ENCODE measurements at regions not wholly inside any gene's neighbourhood (a gene's known extent, or its start where the extent isn't known, plus 50 kb on each side); places are given as distances from the start of the nearest gene placed in this dataset.

- TF ChIP-seq CTCF (IDR thresholded peaks at IDR 0.05; ENCODE audit: insufficient read depth, missing control alignments), result no peak
- FAIRE-seq, result no peak
- no peak for DNase-seq (ENCODE audit: insufficient read length, low spot score)
Measured at GRCh38 chr6:4676016-4676415, 100.2 kb upstream of the CDYL start.

- DNase-seq (ENCODE audit: insufficient read length, low spot score) (no peak), FAIRE-seq (no peak)
- no peak for TF ChIP-seq CTCF (IDR thresholded peaks at IDR 0.05; ENCODE audit: insufficient read depth, missing control alignments)
Measured at GRCh38 chr6:4675121-4675520, 101.1 kb upstream of the CDYL start.

DNA sequence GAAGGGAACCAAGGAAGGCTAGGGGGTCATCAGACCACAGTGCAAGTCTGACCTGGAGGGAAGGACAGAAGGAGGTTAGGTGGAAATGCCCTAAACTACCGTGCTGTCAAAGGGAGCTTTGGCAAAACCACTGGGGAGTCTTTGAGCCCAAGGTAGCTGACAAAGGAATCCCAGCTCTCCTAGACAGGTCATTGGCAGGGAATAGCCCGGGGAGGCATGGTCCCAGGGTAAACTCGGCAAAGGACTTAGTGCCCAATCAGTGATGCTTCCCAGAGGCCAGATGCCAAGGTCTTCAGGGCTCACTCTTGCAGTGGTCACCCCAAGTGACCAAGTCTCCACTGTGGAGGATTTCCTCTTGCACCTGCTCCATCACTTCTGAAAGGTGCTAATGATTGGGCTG, 102.3 kb upstream of the CDYL start:
- FAIRE-seq (no peak), DNase-seq (ENCODE audit: insufficient read length, low spot score) (no peak)
- TF ChIP-seq CTCF (IDR thresholded peaks at IDR 0.05; ENCODE audit: insufficient read depth, missing control alignments), result no peak

DNA sequence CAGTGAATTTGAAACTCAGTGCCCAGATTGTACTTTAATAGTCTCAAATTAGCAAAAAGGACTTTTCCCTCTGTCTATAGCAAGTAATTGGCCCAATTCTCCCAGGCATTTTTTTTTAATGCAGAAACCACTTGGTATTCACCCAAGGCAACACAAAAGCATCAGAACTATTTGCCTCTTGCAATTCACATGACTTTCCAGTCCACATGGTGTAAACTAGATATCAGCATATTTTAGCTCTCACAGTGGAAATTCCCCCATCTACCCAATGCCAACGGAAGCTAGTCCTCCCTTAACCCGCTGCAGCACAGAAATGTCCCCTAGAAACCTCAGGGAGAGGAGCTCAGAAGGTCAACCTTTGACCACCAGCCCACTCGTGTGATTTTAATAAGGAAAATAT, 103.4 kb upstream of the CDYL start:
- no peak for TF ChIP-seq CTCF (IDR thresholded peaks at IDR 0.05; ENCODE audit: insufficient read depth, missing control alignments)
- no peak for FAIRE-seq
- no peak for DNase-seq (ENCODE audit: insufficient read length, low spot score)

GRCh38 chr6:4671587-4672115, 104.6 kb upstream of the CDYL start:
- FAIRE-seq (no peak), DNase-seq (ENCODE audit: insufficient read length, low spot score) (no peak)
- TF ChIP-seq CTCF (IDR thresholded peaks at IDR 0.05; ENCODE audit: insufficient read depth, missing control alignments), result no peak

DNA sequence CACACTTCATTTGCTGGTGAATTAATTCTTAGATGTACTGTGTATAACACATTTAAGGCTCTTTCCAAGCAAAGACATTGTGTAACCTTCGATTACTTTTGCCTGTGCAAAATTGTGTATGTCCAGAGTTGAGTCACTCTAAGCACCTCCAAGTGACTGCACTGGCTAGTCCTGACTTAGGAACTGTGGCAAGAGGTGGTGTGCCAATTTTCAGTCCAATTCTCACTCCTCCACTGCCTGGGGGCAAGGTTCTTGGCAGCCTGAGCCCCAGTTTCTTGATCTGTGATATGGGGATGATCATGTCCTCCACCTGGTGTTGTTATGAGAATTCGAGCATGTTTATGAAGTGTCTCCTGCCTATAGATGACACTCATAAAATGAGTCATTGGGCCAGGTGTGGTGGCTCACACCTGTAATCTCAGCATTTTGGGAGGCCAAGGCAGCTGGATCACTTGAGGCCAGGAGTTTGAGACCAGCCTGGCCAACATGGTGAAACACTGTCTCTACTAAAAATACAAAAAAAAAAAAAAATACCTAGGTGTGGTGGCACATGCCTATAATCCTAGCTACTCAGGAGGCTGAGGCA, 105.3 kb upstream of the CDYL start:
- no peak for FAIRE-seq
- no peak for TF ChIP-seq CTCF (IDR thresholded peaks at IDR 0.05; ENCODE audit: insufficient read depth, missing control alignments)

DNA sequence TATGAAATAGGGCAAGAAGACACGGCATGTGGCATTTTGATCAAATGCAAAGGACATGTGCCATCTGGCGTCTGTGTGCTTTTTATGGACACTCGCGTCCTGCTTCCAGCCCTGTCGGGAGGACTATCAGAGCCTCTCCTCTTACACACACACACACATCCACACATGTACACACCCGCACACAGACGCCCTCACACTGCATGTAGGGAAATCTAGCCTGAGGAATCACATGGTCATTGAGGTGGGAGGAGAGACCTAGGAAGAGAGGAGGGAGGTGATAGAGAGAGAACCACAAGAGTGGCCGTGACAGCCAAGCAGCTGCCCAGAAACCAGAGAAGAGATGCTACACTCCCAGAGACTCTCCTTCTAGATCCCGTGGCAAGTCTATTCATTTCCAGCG, 105.9 kb upstream of the CDYL start:
- DNase-seq (ENCODE audit: insufficient read length, low spot score), result no peak
- no peak for FAIRE-seq
- no peak for TF ChIP-seq CTCF (IDR thresholded peaks at IDR 0.05; ENCODE audit: insufficient read depth, missing control alignments)

More for the DNA sequence above, 105.3 kb upstream of the CDYL start:
- DNase-seq (ENCODE audit: insufficient read length, low spot score), result no peak

Measured in D721Med (cell line).